RPMI7951 (cell line): ENCODE measurements at regions not wholly inside any gene's neighbourhood (a gene's known extent, or its start where the extent isn't known, plus 50 kb on each side); places are given as distances from the start of the nearest gene placed in this dataset.
"Not testable (repeated sequence)": the region's sequence is repeated elsewhere in the genome, so short reads cannot be mapped to it uniquely, and the experiment has no call there.

ENCODE experiments used
- DNase-seq: peaks from one replicate; pipeline ENCODE4 v3.0.0-alpha.2; 2012; ENCODE audit warnings: low read depth

DNA sequence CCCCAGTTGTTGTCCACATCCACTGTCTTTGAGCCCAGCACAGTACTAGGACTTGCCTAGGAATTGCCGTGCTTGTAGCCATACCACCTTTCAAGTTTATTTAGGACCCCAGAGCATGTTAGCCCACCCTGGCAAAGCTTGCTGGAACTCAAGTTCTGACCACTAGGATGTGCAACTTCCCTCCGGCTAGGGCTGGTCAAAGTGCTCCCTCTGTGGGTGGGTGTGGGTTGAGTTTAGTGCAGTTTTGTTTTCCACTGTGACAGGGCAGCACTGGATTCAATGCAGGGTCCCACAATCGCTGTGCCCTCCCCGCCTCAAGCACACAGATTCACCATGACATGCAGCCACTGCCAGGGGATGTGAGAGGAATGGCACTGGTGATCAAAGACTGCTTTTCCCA is 96.0 kb downstream of the RASGEF1B start:
- no peak for DNase-seq

DNA sequence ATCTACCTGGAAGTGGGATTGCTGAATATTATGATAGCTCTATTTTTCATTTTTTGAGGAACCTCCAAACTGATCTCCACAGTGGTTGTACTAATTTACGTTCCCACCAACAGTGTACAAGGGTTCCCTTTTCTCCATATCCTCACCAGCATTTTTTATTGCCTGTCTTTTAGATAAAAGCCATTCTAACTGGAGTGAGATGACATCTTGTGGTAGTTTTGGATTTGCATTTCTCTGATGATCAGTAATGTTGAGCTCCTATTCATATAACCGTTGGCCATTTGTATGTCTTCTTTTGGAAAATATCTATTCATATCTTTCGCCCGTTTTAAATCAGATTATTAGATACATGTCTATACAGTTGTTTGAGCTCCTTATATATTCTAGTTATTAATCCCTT is 101.8 kb downstream of the RASGEF1B start:
- no peak for DNase-seq

DNA sequence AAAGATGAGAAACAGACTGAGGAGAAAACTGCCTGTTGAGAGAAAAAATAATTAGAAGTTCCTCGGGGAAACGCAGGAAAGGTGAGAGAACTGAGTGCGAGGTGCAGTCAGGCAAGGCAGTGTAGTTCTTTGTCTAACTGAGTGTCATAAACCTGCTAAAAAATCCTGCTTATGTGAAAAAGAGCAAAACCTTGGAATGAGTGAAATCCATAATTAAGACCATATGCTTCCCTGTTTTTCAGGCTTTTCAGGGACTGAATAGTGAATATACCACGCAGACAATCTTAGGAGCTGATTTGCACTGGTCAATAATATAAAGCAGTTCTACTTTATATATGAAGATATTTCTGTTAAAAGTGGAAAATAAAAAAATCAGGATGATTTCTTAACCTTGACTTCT is 104.9 kb downstream of the RASGEF1B start:
- DNase-seq: no peak

DNA sequence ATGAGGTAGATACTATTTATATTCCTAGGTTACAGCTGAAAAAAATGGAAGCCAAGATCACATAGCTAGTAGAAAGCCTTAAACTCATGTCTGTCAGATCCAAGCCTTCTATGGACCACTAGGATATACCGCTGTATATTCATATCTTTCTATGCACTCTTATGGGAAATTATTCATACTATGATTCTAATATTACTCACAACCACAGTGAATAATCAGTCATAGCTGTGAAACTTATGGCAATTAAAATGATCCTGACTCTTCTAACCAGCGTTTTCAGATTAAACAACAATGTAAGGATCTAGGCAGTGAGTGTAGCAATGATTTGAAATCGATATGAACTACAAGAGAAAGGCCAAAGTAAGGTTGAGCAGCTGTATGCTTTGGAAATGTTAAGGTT is 111.0 kb downstream of the RASGEF1B start:
- DNase-seq: no peak

DNA sequence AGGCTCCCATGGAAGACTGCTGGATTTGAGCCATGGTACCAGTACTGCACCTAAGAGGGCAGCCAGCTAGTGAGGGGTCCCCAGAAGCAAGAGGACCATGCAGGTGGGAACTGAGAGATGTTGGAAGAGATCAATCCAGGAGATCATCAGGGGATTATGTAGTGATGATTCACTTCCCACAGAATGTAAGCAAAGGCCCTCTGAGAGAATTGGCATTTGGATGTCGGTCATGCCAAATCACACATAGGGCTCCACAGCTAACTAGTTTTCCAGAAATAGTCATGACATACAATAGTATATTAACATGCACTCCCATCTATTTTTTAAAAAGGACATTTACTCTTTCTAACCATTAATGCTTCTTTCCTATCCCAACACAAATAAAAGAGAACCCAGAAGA is 112.5 kb downstream of the RASGEF1B start:
- DNase-seq: no peak

DNA sequence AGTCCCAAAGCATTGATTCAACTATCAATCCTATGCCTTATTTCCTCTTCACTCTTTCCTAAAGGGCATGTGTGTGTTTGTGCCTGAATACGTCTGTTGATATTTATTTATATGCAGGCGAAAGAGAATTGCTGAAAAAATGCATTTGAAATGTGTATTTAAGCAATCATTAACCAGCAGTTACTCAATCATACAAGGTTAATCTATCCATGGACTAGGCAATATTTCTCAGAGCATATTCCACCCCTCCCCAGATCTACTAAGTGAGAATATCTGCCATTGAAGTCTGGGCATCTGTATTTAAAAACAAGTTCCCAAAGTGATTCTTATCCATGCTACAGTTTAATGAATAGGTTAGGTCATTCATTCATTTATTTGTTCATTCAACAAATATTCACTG is 113.6 kb downstream of the RASGEF1B start:
- DNase-seq: no peak

DNA sequence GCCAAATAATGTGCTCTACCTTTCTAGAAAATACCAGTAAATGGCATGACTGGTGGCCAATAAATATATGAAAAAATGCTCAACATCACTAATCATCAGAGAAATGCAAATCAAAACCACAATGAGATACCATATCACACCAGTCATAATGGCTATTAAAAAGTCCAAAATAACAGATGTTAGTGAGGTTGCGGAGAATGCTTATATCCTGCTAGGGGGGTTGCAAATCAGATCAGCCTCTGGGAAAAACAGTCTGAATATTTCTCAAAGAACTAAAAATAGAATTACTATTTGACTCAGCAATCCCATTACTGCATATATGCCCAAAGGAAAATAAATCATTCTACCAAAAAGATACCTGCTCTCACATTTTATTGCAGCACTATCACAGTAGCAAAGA is 115.1 kb downstream of the RASGEF1B start:
- DNase-seq: no peak

DNA sequence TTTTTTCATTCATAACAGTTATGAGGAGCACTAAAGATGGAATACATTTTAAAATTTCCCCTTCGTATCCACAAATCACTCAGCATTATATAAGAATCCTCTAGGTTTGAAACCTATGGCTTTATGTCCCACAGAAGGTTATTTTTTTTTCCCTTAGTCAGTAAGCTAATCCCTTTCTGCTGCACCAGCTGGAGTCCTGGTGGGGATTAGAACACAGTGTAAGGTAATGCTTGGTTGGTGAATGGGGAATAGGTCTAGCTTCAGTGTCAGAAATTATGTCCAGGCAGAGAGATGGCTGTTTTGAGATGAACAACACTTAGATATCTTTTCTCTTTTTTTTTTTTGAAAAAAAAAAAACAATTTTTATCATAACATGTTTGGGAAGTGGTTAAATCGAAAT is 116.6 kb downstream of the RASGEF1B start:
- DNase-seq: no peak

DNA sequence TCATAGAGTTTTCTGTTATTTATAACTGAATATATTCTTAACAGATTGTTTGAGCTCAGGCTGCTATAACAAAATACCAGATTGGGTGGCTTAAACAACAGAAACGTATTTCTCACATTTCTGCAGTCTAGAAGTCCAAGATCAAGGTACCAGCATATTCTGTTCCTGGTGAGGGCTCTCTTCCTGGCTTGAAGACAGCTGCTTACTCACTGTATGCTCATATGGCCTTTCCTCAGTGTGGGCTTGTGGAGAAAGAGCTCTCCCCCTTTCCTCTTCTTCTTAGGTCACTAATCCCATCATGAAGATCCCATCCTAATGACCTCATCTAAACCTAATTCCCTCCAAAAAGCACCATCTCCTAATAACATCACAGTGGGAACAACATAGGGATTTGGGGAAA is 117.8 kb downstream of the RASGEF1B start:
- no peak for DNase-seq

DNA sequence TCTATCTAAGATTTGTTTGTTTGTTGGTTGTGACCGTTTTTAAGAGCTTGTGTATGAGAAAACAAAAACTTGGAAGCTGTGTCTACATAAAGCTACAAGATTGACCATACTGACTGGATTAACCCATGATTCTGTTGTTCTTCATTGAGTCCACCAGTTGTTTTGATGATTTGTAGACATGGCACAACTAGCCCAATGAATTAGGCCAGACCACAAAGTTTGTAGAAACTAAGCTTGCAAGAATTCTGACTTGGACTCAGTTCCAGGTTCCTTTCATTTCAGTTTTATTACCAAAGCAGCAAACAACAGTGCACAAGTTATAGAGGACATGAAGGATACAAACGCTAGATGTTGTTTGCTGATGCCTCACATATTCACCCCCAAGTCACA is 119.3 kb downstream of the RASGEF1B start:
- no peak for DNase-seq

DNA sequence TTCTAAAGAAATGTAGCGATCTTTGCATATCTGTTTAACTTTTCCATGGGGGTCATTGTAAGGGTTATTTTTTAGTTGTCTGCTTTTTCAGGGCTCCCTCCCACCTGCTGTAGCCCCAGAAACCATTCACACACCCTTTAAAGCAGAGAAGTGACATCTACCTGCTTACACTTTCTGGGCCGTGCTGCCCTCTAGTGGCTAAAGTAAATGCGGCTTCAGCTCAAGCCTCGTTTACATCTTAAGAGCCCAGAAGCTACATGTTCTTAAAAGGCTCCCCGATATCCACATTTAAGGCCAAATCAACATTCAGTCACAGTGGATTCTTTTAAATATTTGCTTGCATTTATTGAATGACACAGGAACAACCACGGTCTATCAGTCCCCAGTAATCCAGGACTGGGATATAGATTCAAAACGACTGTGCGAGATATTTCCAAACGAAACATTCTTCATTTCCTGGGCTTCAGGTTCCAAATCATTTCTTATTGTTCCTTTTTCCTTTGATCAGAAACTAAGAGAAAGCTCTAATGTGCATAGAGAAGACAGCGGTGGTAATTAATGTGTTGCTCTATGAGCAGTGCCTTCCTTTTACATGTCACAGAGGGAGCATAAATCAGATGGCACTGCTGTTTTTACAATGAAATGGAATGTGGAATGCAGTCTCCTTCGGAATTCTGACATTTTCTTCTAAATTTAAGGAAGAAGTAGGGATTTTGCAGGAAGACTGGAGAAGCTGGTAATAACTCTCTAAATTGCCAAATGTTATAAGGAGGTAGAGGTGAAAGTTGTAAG is 119.9 kb downstream of the RASGEF1B start:
- peak; percentile 41 for DNase-seq

DNA sequence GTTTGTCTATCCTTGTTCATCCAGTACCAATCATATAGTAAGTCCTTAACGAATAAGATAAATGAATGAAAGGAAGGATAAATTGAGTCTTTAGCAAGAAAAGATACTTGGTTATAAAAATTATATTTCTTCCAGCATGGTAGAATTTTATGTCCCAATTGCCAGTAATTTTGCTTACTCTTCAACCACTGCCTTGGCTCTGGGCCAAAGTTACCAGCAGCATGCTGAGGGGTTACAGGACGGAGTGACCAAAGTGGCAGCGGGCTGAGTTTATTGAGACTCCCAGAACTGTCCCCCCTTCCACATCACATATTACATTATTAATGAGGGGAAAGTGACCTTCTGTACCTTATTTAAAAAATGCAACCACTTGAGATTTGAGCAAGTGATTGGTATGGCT is 121.7 kb downstream of the RASGEF1B start:
- no peak for DNase-seq

DNA sequence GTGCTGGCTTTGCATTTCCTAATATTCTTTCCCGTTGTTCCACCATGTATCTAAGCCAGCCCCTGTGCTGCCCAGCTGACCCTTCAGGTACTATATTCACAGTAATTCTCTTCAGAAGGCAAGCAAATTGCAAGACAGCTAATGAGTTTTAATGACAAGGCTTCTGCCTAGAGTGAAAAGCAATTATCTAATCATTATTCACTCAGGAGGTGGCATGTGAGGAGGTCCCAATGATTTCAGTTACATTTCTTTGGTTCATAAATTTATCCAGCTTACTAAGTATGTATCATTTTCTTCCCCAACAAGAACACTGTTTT is 123.0 kb downstream of the RASGEF1B start:
- DNase-seq: no peak

DNA sequence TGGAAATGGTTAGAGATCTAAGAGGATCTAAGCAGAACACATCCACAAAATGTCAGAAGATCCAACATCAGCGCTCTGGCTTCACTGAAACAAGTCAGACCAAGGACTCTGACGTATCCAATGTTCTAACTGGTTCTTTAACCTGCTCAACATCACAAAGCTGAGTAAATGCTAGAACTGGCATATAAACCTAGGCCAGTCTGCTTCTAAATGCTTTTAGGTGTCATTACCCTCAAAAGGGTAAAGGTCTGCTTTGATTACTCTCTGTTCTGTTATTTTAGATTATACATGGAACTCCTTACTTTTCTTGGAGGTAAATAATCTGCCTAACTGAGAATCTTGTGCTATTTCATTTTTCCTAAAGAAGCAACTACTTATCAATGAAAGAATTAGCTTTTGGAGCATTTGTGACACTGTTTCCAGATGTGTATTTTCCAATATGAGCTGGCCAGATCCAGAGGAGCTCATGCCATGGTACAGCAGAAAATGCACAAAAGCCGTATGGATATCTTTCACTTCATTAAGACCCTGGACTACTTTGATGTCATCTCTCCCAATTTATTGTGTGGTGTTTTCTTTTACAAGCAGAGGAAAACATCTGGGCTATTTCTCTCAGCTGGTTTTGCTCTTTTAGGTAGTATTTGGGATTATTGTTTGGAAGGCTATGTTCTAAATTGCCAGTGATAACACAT is 123.5 kb downstream of the RASGEF1B start:
- DNase-seq: no peak

DNA sequence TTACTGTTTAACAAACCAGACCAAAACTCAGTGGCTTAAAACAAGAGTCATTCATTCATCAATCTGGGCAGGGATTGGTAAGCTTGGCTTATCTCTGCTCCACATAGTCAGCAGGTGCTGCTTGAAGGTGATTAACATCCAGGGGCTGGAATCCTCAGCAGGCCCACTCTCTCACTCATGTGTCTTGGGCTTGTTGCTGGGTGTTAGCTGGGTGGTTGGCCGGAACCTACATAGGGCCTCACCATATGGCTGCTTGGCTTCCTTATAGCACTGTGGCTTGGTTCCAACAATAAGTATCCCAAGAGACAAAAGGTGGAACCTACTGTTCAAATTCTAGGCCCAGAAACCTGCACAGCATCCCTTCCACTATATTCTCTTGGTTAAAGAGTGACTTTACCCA is 125.0 kb downstream of the RASGEF1B start:
- DNase-seq: no peak

DNA sequence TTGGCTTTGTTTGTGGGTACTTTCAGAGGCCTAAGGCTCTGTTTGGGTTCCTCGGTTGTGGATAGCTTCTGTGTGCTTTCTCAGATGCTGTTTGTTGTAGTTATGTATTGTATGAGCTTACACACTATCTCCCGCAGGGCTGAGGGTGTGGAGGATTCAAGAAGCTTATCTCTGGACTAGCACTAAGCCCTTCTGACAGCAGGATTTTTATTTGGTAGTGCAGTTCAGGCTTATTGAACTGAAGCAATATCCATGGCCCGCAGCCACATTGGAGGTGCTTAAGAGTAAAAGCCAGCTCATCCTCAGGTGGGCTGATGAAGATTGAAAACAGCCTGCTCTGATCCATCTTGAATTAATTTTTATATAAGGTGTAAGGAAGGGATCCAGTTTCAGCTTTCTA is 128.2 kb downstream of the RASGEF1B start:
- DNase-seq: no peak

DNA sequence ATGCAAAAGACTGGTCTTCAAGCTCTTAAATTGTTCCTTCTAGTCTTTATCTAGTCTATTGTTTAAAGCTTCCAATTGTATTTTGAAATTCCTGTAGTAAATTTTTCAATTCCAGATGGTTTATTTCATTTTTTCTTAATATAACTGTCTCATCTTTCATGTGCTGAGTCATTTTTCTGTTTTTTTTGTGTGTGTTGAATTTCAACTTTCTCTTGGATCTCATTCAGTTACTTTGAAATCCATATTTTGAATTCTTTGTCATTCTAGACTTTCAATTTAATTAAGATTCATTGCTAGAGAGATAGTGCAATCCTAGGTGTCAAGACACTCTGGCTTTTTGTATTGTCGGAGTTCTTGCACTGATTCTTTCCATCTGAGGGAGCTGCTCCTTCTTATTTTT is 128.0 kb upstream of the PRKG2 start:
- DNase-seq: no peak

DNA sequence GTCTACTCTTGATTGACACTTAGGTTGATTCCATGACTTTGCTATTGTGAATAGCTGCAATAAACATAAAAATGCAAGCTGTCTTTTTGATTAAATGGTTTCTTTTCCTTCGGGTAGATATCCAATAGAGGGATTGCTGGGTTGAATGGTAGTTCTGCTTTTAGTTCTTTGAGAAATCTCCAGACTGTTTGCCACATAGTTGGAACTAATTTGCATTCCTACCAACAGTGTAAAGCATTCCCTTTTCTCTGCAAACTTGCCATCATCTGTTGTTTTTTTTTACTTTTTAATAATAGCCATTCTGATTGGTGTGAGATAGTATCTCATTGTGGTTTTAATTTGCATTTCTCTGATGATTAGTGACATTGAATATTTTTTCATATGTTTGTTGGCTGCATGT is 122.2 kb upstream of the PRKG2 start:
- no peak for DNase-seq

DNA sequence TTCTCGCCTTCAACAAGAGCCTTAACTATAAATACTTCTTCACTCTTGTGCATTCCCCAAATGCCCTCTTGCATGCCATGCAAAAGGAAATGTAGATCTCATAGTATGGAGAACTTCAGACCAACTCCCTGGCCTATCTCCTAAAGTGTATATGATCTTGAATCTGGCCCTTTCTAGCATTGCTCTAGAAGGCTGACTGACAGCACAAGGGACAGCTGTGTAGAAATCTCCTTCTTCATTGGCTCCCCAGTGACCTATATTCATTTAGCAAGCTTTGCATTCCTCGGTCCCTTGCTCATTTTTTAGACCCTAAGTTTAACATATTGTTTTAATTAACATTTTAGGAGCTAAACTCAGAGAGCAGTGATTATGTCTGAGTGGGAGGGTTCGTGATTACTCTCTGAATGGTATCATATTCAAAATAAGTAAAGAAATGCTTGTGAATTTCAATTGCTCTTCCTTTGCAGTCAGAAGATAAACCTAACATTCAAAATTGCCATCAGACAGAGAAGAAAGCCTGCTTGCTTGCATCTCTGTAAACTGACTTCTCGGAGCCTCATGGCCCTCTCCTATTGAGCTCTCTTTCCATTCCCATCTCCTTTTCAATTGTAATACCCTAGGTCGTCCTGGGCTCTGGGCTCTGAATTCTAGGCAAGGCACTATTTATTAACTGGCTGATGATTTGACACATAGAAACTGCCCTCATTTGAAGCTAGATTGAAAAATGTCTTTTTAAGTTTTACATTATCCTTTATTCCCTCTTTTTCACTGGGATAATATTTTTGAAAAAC is 120.3 kb upstream of the PRKG2 start:
- DNase-seq: no peak

DNA sequence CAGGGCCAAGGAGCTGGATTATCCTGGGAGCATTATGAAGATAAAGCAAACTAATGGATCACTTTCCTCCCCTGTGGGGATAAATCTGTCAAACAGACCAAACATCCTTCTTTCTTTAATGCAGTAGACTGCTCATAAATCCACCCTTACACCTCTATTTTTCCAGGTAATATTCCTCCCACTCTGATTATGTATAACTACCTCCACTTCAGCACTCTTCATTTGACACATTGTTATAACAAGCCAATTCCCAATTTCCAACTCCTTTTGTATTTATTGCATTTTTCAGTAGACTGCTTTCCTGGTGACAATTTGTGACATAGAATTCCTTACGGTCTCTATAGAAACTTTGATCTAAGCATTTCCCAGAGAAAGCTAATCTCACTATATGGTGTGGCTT is 115.0 kb upstream of the PRKG2 start:
- DNase-seq: no peak

DNA sequence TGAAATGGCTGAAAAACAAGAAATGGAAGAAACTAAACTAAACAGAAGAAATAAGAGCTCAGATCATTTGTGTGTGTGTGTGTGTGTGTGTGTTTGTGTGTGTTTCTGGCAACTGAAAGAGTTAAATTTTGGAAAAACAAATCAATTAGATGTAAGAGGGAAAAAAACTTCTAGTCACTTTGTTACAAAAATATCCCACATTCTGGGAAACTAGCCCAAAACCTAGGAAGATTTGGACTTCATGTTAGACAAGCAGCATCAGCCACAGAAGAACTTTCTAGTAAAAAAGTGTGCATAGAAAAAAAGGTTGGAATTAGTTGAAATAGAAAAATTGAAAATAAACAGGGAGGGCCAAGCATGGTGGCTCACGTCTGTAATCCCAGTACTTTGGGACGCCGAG is 111.6 kb upstream of the PRKG2 start:
- DNase-seq: no peak

DNA sequence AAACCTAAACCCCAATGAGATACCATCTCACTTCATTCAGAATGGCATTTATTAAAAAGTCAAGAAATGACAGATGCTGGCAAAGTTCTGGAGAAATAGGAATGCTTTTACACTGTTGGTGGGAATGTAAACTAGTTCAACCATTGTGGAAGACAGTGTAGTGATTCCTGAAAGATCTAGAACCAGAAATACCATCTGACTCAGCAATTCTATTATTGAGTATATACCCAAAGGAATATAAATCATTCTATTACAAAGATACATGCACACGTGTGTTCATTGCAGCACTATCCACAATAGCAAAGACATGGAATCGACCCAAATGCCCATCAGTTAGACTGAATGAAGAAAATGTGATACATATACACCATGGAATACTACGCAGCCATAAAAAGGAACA is 109.6 kb upstream of the PRKG2 start:
- DNase-seq: not testable (repeated sequence)

DNA sequence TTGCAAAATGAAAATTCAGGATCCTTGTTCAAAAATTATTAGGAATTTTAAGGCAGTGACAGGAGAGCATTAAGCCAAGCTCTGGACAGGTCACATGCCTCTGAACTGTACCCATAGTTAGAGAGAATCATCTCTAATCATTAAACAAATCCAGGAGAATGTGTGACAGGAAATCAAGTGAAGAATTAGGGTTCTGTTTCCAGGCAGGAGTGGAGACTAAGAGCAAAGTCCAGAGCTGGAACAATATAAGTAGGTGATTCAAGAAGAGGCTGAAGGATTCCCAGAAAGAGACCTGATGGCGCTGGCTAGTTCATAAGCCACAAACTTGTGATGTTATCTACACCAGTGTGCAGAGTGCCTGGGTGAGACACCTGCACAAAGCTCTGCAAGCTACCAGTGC is 104.6 kb upstream of the PRKG2 start:
- no peak for DNase-seq
